B cell (primary cell): ENCODE measurements at regions not wholly inside any gene's neighbourhood (a gene's known extent, or its start where the extent isn't known, plus 50 kb on each side); places are given as distances from the start of the nearest gene placed in this dataset.

Source experiments
- ATAC-seq: fragments of 200-7000 bp; cut with Tn5 transposase; one replicate; pipeline ENCODE4 v1.10.0; 2021; ENCODE audit warnings: low read depth, mild to moderate bottlenecking, moderate number of reproducible peaks, moderate library complexity
- CTCF ChIA-PET: fragments of 350-600 bp; sonication (Branson Sonifier 250); formaldehyde crosslinking; loops from one replicate; lab custom pipeline; 2021; ENCODE audit warnings: antibody characterized with exemption, inconsistent platforms; lab: Charles Lee
- POLR2A ChIA-PET: fragments of 350-600 bp; sonication (Branson Sonifier 250); formaldehyde crosslinking; loops from one replicate; lab custom pipeline; 2021; ENCODE audit warnings: antibody characterized with exemption; lab: Charles Lee
- DNase-seq: peaks from one replicate; pipeline ENCODE4 v3.0.0; 2013
- H2AFZ ChIP-seq: 2 replicates; pipeline ENCODE4 v1.6.1; 2012; ENCODE audit warnings: mild to moderate bottlenecking, low read depth, low read length; ENCODE audit not compliant: insufficient read depth, poor library complexity, severe bottlenecking
- H3K27ac ChIP-seq, 2 donors: 1 replicate in 1 of 2; 2 replicates in 1 of 2; pipeline ENCODE4 v1.5.1; 2012 to 2013; ENCODE audit warnings: low read length in 2 of 2, mild to moderate bottlenecking in 2 of 2, moderate library complexity in 1 of 2
- H3K27me3 ChIP-seq, 4 experiments: fragments of 200-600 bp in 1 of 4; sonication (generic) in 1 of 4; replicated peaks in 1 of 4; 1 replicate in 2 of 4; 2 replicates in 2 of 4; pipeline versions ENCODE4 v1.6.1 to v1.7.0; 2013 to 2016; ENCODE audit warnings: low read length in 3 of 4, mild to moderate bottlenecking in 2 of 4, mixed read lengths in 1 of 4, moderate library complexity in 1 of 4; ENCODE audit not compliant: insufficient read depth in 4 of 4, control insufficient read depth in 3 of 4; ENCODE audit errors: control extremely low read depth in 1 of 4
- H3K36me3 ChIP-seq, 2 experiments: replicated peaks in 1 of 2; 1 replicate in 1 of 2; 2 replicates in 1 of 2; pipeline versions ENCODE4 v1.6.1 to v1.7.1; 2013; ENCODE audit warnings: low read length in 1 of 2; ENCODE audit not compliant: insufficient read depth in 2 of 2, control insufficient read depth in 1 of 2; ENCODE audit errors: control extremely low read depth in 1 of 2, extremely low read depth in 1 of 2
- H3K4me1 ChIP-seq, 2 donors: fragments of 200-600 bp in 1 of 2; sonication (generic) in 1 of 2; 1 replicate in 1 of 2; 2 replicates in 1 of 2; pipeline versions ENCODE4 v1.5.1 to v1.6.1; 2013 to 2017; ENCODE audit warnings: low read length in 2 of 2; ENCODE audit not compliant: control insufficient read depth in 2 of 2, insufficient read depth in 2 of 2
- H3K4me2 ChIP-seq: replicated peaks from 2 replicates; pipeline ENCODE3; 2012; ENCODE audit warnings: mild to moderate bottlenecking, low read depth, low read length; ENCODE audit not compliant: poor library complexity, severe bottlenecking
- H3K4me3 ChIP-seq, 5 experiments: fragments of 200-600 bp in 1 of 5; sonication (generic) in 1 of 5; 1 replicate in 3 of 5; 2 replicates in 2 of 5; pipeline versions ENCODE4 v1.5.1 to v1.7.0; 2011 to 2016; ENCODE audit warnings: low read length in 4 of 5, mild to moderate bottlenecking in 4 of 5, low read depth in 2 of 5, control low read depth in 1 of 5, moderate library complexity in 1 of 5; ENCODE audit not compliant: insufficient read depth in 1 of 5; ENCODE audit errors: control extremely low read depth in 1 of 5, extremely low read depth in 1 of 5
- H3K79me2 ChIP-seq: fragments of 200-600 bp; sonication (generic); one replicate; pipeline ENCODE4 v1.6.0; 2016; ENCODE audit warnings: low read length; ENCODE audit not compliant: control insufficient read depth, insufficient read depth
- H3K9ac ChIP-seq: fragments of 200-600 bp; sonication (generic); 2 replicates; pipeline ENCODE4 v1.6.1; 2017; ENCODE audit warnings: mild to moderate bottlenecking, low read length, moderate library complexity
- H3K9me3 ChIP-seq, 3 donors: one replicate each; pipeline versions ENCODE4 v1.6.1 to v1.7.1; 2013; ENCODE audit warnings: low read length in 2 of 3; ENCODE audit not compliant: control insufficient read depth in 2 of 3, insufficient read depth in 1 of 3; ENCODE audit errors: control extremely low read depth in 1 of 3
- H4K20me1 ChIP-seq: 2 replicates; pipeline ENCODE4 v1.6.0; 2012; ENCODE audit warnings: mild to moderate bottlenecking, low read length; ENCODE audit not compliant: insufficient read depth, control insufficient read depth, poor library complexity, severe bottlenecking
- H3K27ac Mint-ChIP-seq: one replicate; pipeline ENCODE4 v1.8.0; 2021; ENCODE audit warnings: mixed read lengths
- H3K27me3 Mint-ChIP-seq: one replicate; pipeline ENCODE4 v1.8.0; 2021; ENCODE audit warnings: mixed read lengths
- H3K4me1 Mint-ChIP-seq: one replicate; pipeline ENCODE4 v1.8.0; 2021; ENCODE audit warnings: mixed read lengths
- H3K4me3 Mint-ChIP-seq: one replicate; pipeline ENCODE4 v1.8.0; 2021; ENCODE audit warnings: mixed read lengths
- H3K9me3 Mint-ChIP-seq: one replicate; pipeline ENCODE4 v1.8.0; 2022; ENCODE audit warnings: mixed read lengths; ENCODE audit not compliant: insufficient read depth
- CTCF ChIP-seq: fragments of 200-600 bp; IDR thresholded peaks from one replicate; pipeline ENCODE4 v1.8.0; 2022; ENCODE audit warnings: antibody characterized with exemption, mild to moderate bottlenecking
- EZH2 ChIP-seq: IDR thresholded peaks from 2 replicates; pipeline ENCODE4 v1.6.1; 2012; ENCODE audit warnings: borderline replicate concordance, low read depth, mild to moderate bottlenecking, moderate library complexity, low read length; ENCODE audit not compliant: insufficient read depth, poor library complexity, severe bottlenecking
- WGBS: methylation state at CpG from one replicate; pipeline ENCODE4 v1.1.5; 2013; ENCODE audit warnings: missing lambda C conversion rate; ENCODE audit not compliant: insufficient coverage; 5-methylcytosine and 5-hydroxymethylcytosine counted together
- intact Hi-C: fragments of 100-400 bp; cut with micrococcal nuclease; formaldehyde crosslinking; loops from one replicate; pipeline ENCODE4 v1.10.0; 2022

GRCh38 chr20:1804554-1804956, 90.7 kb upstream of the SIRPA start:
- H3K79me2 ChIP-seq = no peaks in the 10 kb centered on the region
- H3K9ac ChIP-seq = no peak overlapping the region
- peaks cover 34% of the 10 kb centered on the region for H3K4me1 Mint-ChIP-seq
- no peaks in the 10 kb centered on the region for H3K36me3 ChIP-seq
- ChIA-PET POLR2A (interaction anchor here (0.7 to 3.5 kb wide), 2 partner anchors 67 to 86 kb away, joined by 3 to 18 read pairs; no protein-coding TSS in a partner anchor), CTCF (interaction anchor here (0.8 to 5.8 kb wide), 5 partner anchors 28 to 368 kb away, joined by 3 to 118 read pairs (median 3); no protein-coding TSS in a partner anchor)
- peak; percentile 27 for DNase-seq
- peak overlapping the region; percentile 98 for H3K4me2 ChIP-seq
- no peak overlapping the region for H2AFZ ChIP-seq
- peak overlapping the region; percentile 90 for H3K4me3 Mint-ChIP-seq
- H3K27me3 Mint-ChIP-seq = no peaks in the 10 kb centered on the region
- intact Hi-C loops = loop anchor here (5.0 kb wide), 1 partner anchor 203 kb away; no protein-coding TSS in a partner anchor
- H3K9me3 Mint-ChIP-seq = no peaks in the 10 kb centered on the region
- ATAC-seq = no peak
- H3K4me3 ChIP-seq = no peak overlapping the region
- 82% methylated on average over 4 of the region's 4 CpGs for WGBS
- H3K27me3 ChIP-seq = no peaks in the 10 kb centered on the region
- no peaks in the 10 kb centered on the region for H3K9me3 ChIP-seq
- TF ChIP-seq EZH2 (no peak), CTCF (no peak)
- no peaks in the 10 kb centered on the region for H4K20me1 ChIP-seq
- H3K27ac Mint-ChIP-seq = peak overlapping the region; percentile 91
- peaks cover 22 to 28% of the 10 kb centered on the region in 2 donors for H3K4me1 ChIP-seq
- no peak overlapping the region for H3K27ac ChIP-seq

- ATAC-seq (no peak), DNase-seq (peak; percentile 38)
- H3K27ac ChIP-seq = peak overlapping the region; percentile 85
- H3K27me3 ChIP-seq = no peaks in the 10 kb centered on the region
- no peaks in the 10 kb centered on the region for H3K27me3 Mint-ChIP-seq
- CTCF ChIA-PET = interaction anchor here (0.8 to 5.8 kb wide), 10 partner anchors 8 to 369 kb away, joined by 3 to 118 read pairs (median 14); no protein-coding TSS in a partner anchor
- H4K20me1 ChIP-seq = no peaks in the 10 kb centered on the region
- H3K9me3 Mint-ChIP-seq = no peaks in the 10 kb centered on the region
- TF ChIP-seq CTCF = no peak
- no peak for TF ChIP-seq EZH2
- peaks cover 29% of the 10 kb centered on the region for H3K4me1 Mint-ChIP-seq
- intact Hi-C loops = loop anchor here (1.0 to 5.0 kb wide), 5 partner anchors 27 to 298 kb away; no protein-coding TSS in a partner anchor
- H3K79me2 ChIP-seq = no peaks in the 10 kb centered on the region
- peak overlapping the region; percentile 30 to 71 (median 53) for H3K4me3 ChIP-seq
- peak overlapping the region; percentile 98 for H3K4me2 ChIP-seq
- H3K4me3 Mint-ChIP-seq = peak overlapping the region; percentile 90
- no peaks in the 10 kb centered on the region for H3K36me3 ChIP-seq
- POLR2A ChIA-PET = interaction anchor here (0.6 to 3.5 kb wide), 4 partner anchors 67 to 667 kb away, joined by 3 to 18 read pairs (median 3); partner anchors contain the start of gene SNRPB
- peak overlapping the region; percentile 75 for H3K9ac ChIP-seq
- H3K9me3 ChIP-seq = no peaks in the 10 kb centered on the region
- H3K27ac Mint-ChIP-seq = peak overlapping the region; percentile 91
- H3K4me1 ChIP-seq = peaks cover 22 to 28% of the 10 kb centered on the region in 2 donors
- WGBS = 48% methylated on average over 4 of the region's 10 CpGs
- peak overlapping the region; percentile 80 for H2AFZ ChIP-seq
Measured at GRCh38 chr20:1803932-1804501, 91.2 kb upstream of the SIRPA start.
